HL-60/S4 treated with retinoic acid at 250 ng/mL for 4 days and 3 days (cell line): ENCODE measurements at regions not wholly inside any gene's neighbourhood (a gene's known extent, or its start where the extent isn't known, plus 50 kb on each side); places are given as distances from the start of the nearest gene placed in this dataset.

Experiments used
- in situ Hi-C: fragments of 300-500 bp; cut with MboI; formaldehyde crosslinking; loops from 2 replicates; pipeline ENCODE4 v1.7.0; 2022; ENCODE audit warnings: low sequenced_read_pairs

- in situ Hi-C loops, result loop anchor here (25.0 kb wide), 1 partner anchor 659 kb away; the partner anchor contains the start of gene LRRC28
Observed at GRCh38 chr15:99921101-99921500, 187.9 kb upstream of the LYSMD4 start.

GRCh38 chr15:99918072-99918471 is 184.8 kb upstream of the LYSMD4 start:
- in situ Hi-C loops, result loop anchor here (25.0 kb wide), 1 partner anchor 656 kb away; the partner anchor contains the start of gene LRRC28

- in situ Hi-C loops, result loop anchor here (25.0 kb wide), 1 partner anchor 655 kb away; the partner anchor contains the start of gene LRRC28
Observed at GRCh38 chr15:99917252-99917651, 184.0 kb upstream of the LYSMD4 start.

GRCh38 chr15:99916668-99917223 is 183.5 kb upstream of the LYSMD4 start:
- in situ Hi-C loops, result loop anchor here (25.0 kb wide), 1 partner anchor 654 kb away; the partner anchor contains the start of gene LRRC28

- in situ Hi-C loops, result loop anchor here (25.0 kb wide), 1 partner anchor 652 kb away; the partner anchor contains the start of gene LRRC28
Observed at GRCh38 chr15:99914723-99915122, 181.5 kb upstream of the LYSMD4 start.

GRCh38 chr15:99911816-99912215 is 178.6 kb upstream of the LYSMD4 start:
- in situ Hi-C loops, result loop anchor here (25.0 kb wide), 1 partner anchor 650 kb away; the partner anchor contains the start of gene LRRC28

- in situ Hi-C loops, result loop anchor here (25.0 kb wide), 1 partner anchor 647 kb away; the partner anchor contains the start of gene LRRC28
Observed at GRCh38 chr15:99909592-99910295, 176.5 kb upstream of the LYSMD4 start.

GRCh38 chr15:99907698-99908097 is 174.5 kb upstream of the LYSMD4 start:
- in situ Hi-C loops, result loop anchor here (25.0 kb wide), 1 partner anchor 645 kb away; the partner anchor contains the start of gene LRRC28

GRCh38 chr15:99906793-99907192 is 173.6 kb upstream of the LYSMD4 start:
- in situ Hi-C loops, result loop anchor here (25.0 kb wide), 1 partner anchor 644 kb away; the partner anchor contains the start of gene LRRC28

GRCh38 chr15:99906311-99906710 is 173.1 kb upstream of the LYSMD4 start:
- in situ Hi-C loops, result loop anchor here (25.0 kb wide), 1 partner anchor 644 kb away; the partner anchor contains the start of gene LRRC28

GRCh38 chr15:99902248-99902928 is 169.2 kb upstream of the LYSMD4 start:
- in situ Hi-C loops, result loop anchor here (25.0 kb wide), 1 partner anchor 640 kb away; the partner anchor contains the start of gene LRRC28

- in situ Hi-C loops, result no loop called here
Observed at GRCh38 chr15:99895956-99896311, 162.7 kb upstream of the LYSMD4 start.

- in situ Hi-C loops, result no loop called here
Observed at GRCh38 chr15:99895189-99895955, 162.1 kb upstream of the LYSMD4 start.

GRCh38 chr15:99878835-99879234 is 145.6 kb upstream of the LYSMD4 start:
- in situ Hi-C loops, result no loop called here

- in situ Hi-C loops, result no loop called here
Observed at GRCh38 chr15:99873451-99873850, 140.2 kb upstream of the LYSMD4 start.

- in situ Hi-C loops, result no loop called here
Observed at GRCh38 chr15:99863550-99864198, 130.4 kb upstream of the LYSMD4 start.

- in situ Hi-C loops, result no loop called here
Observed at GRCh38 chr15:99857836-99858235, 124.6 kb upstream of the LYSMD4 start.

GRCh38 chr15:99850517-99850916 is 117.3 kb upstream of the LYSMD4 start:
- in situ Hi-C loops, result no loop called here

- in situ Hi-C loops, result no loop called here
Observed at GRCh38 chr15:99845009-99845408, 111.8 kb upstream of the LYSMD4 start.

GRCh38 chr15:99844150-99844549 is 110.9 kb upstream of the LYSMD4 start:
- in situ Hi-C loops, result no loop called here
